CD14-positive monocyte (primary cell): ENCODE measurements at regions not wholly inside any gene's neighbourhood (a gene's known extent, or its start where the extent isn't known, plus 50 kb on each side); places are given as distances from the start of the nearest gene placed in this dataset.

ENCODE experiments used
- DNase-seq, 3 donors: peaks; one replicate each; pipeline ENCODE4 v3.0.0-alpha.2; 2011 to 2022
- H2AFZ ChIP-seq: 2 replicates; pipeline ENCODE4 v1.6.0; 2012; ENCODE audit warnings: mild to moderate bottlenecking, low read depth, low read length, inconsistent platforms; ENCODE audit not compliant: insufficient read depth, poor library complexity, severe bottlenecking
- H3K27ac ChIP-seq, 2 donors: 1 replicate in 1 of 2; 2 replicates in 1 of 2; pipeline ENCODE4 v1.5.1; 2012 to 2013; ENCODE audit warnings: low read length in 2 of 2, control low read depth in 1 of 2, inconsistent platforms in 1 of 2, low read depth in 1 of 2, mild to moderate bottlenecking in 1 of 2
- H3K27me3 ChIP-seq, 2 donors: one replicate each; pipeline versions ENCODE4 v1.6.0 to v1.6.1; 2011 to 2013; ENCODE audit warnings: low read length in 2 of 2; ENCODE audit not compliant: control insufficient read depth in 2 of 2, insufficient read depth in 2 of 2
- H3K36me3 ChIP-seq, 2 donors: replicated peaks in 1 of 2; 1 replicate in 1 of 2; 2 replicates in 1 of 2; pipeline versions ENCODE4 v1.5.1 to v1.6.1; 2012 to 2013; ENCODE audit warnings: low read length in 2 of 2, control low read depth in 1 of 2, inconsistent platforms in 1 of 2, mild to moderate bottlenecking in 1 of 2; ENCODE audit not compliant: insufficient read depth in 2 of 2, control insufficient read depth in 1 of 2
- H3K4me1 ChIP-seq, 2 donors: 1 replicate in 1 of 2; 2 replicates in 1 of 2; pipeline versions ENCODE4 v1.5.1 to v1.6.1; 2012 to 2013; ENCODE audit warnings: low read length in 2 of 2, control low read depth in 1 of 2, inconsistent platforms in 1 of 2, mild to moderate bottlenecking in 1 of 2, moderate library complexity in 1 of 2; ENCODE audit not compliant: insufficient read depth in 2 of 2, control insufficient read depth in 1 of 2
- H3K4me2 ChIP-seq: replicated peaks from 2 replicates; pipeline ENCODE3; 2012; ENCODE audit warnings: low read length, moderate library complexity, mild to moderate bottlenecking; ENCODE audit not compliant: poor library complexity, severe bottlenecking; ENCODE audit errors: extremely low read depth
- H3K4me3 ChIP-seq, 3 experiments: fragments of 200-600 bp in 1 of 3; sonication (generic) in 1 of 3; replicated peaks in 1 of 3; 1 replicate in 2 of 3; 2 replicates in 1 of 3; pipeline ENCODE4 v1.5.1; 2011 to 2013; ENCODE audit warnings: low read length in 3 of 3, mild to moderate bottlenecking in 3 of 3, control low read depth in 2 of 3, low read depth in 2 of 3, inconsistent platforms in 1 of 3, moderate library complexity in 1 of 3
- H3K79me2 ChIP-seq: 2 replicates; pipeline ENCODE4 v1.6.0; 2012; ENCODE audit warnings: mild to moderate bottlenecking, control low read depth, inconsistent platforms, low read length, moderate library complexity; ENCODE audit not compliant: insufficient read depth
- H3K9ac ChIP-seq: 2 replicates; pipeline ENCODE4 v1.6.0; 2017; ENCODE audit warnings: low read length, mild to moderate bottlenecking; ENCODE audit not compliant: insufficient read depth, poor library complexity, severe bottlenecking
- H3K9me3 ChIP-seq, 2 donors: replicated peaks in 1 of 2; 1 replicate in 1 of 2; 2 replicates in 1 of 2; pipeline versions ENCODE4 v1.5.1 to v1.6.1; 2012 to 2013; ENCODE audit warnings: low read length in 2 of 2, control low read depth in 1 of 2; ENCODE audit not compliant: control insufficient read depth in 1 of 2, insufficient read depth in 1 of 2
- H4K20me1 ChIP-seq: 2 replicates; pipeline ENCODE4 v1.6.0; 2012; ENCODE audit warnings: mild to moderate bottlenecking, low read length, control low read depth, moderate library complexity; ENCODE audit not compliant: insufficient read depth
- H3K27ac Mint-ChIP-seq, 7 donors: one replicate each; pipeline ENCODE4 v1.8.0; 2020; ENCODE audit warnings: mild to moderate bottlenecking in 7 of 7, mixed read lengths in 7 of 7, moderate library complexity in 6 of 7, inconsistent platforms in 2 of 7
- H3K27me3 Mint-ChIP-seq, 3 donors: one replicate each; pipeline ENCODE4 v1.8.0; 2021 to 2022; ENCODE audit warnings: low read depth in 3 of 3, mild to moderate bottlenecking in 3 of 3, mixed read lengths in 3 of 3, moderate library complexity in 3 of 3, inconsistent platforms in 1 of 3
- H3K36me3 Mint-ChIP-seq, 2 donors: one replicate each; pipeline ENCODE4 v1.8.0; 2020; ENCODE audit warnings: mixed read lengths in 2 of 2, inconsistent platforms in 1 of 2, mild to moderate bottlenecking in 1 of 2
- H3K4me1 Mint-ChIP-seq: one replicate; pipeline ENCODE4 v1.8.0; 2020; ENCODE audit warnings: mild to moderate bottlenecking, mixed read lengths
- H3K4me3 Mint-ChIP-seq, 2 donors: one replicate each; pipeline ENCODE4 v1.8.0; 2020; ENCODE audit warnings: mild to moderate bottlenecking in 2 of 2, mixed read lengths in 2 of 2, moderate library complexity in 1 of 2
- H3K9me3 Mint-ChIP-seq, 7 donors: one replicate each; pipeline ENCODE4 v1.8.0; 2020 to 2022; ENCODE audit warnings: mixed read lengths in 7 of 7, mild to moderate bottlenecking in 6 of 7, moderate library complexity in 6 of 7, inconsistent platforms in 2 of 7
- CTCF ChIP-seq: fragments of 200-600 bp; IDR thresholded peaks from one replicate; pipeline ENCODE4 v1.8.0; 2022; ENCODE audit warnings: antibody characterized with exemption, mild to moderate bottlenecking
- WGBS: methylation state at CpG from one replicate; pipeline ENCODE4 v1.1.5; 2013; ENCODE audit warnings: missing lambda C conversion rate; ENCODE audit not compliant: insufficient coverage; 5-methylcytosine and 5-hydroxymethylcytosine counted together
- intact Hi-C, 2 donors: fragments of 100-400 bp; cut with micrococcal nuclease; formaldehyde crosslinking; loops; one replicate each; pipeline versions ENCODE4 v1.15.0 to v1.15.1; 2023

GRCh38 chr22:27230189-27230588, 571.4 kb downstream of the MN1 start:
- no peak overlapping the region for H3K4me3 Mint-ChIP-seq
- H3K9me3 Mint-ChIP-seq = peaks cover 0 to 7% (median 0%) of the 10 kb centered on the region in 7 donors
- H3K4me1 ChIP-seq = no peaks in the 10 kb centered on the region
- no peaks in the 10 kb centered on the region for H3K9me3 ChIP-seq
- H3K27me3 ChIP-seq = peaks cover 3 to 5% of the 10 kb centered on the region in 2 donors
- no peak overlapping the region for H3K27ac ChIP-seq
- H3K27me3 Mint-ChIP-seq = peaks cover 5 to 20% (median 9%) of the 10 kb centered on the region in 3 donors
- no peak overlapping the region for H3K4me3 ChIP-seq
- H3K36me3 Mint-ChIP-seq = no peaks in the 10 kb centered on the region
- H3K27ac Mint-ChIP-seq = no peak overlapping the region
- TF ChIP-seq CTCF = no peak
- H3K36me3 ChIP-seq = no peaks in the 10 kb centered on the region
- no peak for DNase-seq
- no CpG with 5 or more reads among the region's 1 CpG for WGBS
- no peaks in the 10 kb centered on the region for H4K20me1 ChIP-seq
- no peaks in the 10 kb centered on the region for H3K79me2 ChIP-seq
- no peak overlapping the region for H2AFZ ChIP-seq
- no peak overlapping the region for H3K9ac ChIP-seq
- no peak overlapping the region for H3K4me2 ChIP-seq
- H3K4me1 Mint-ChIP-seq = no peaks in the 10 kb centered on the region
- intact Hi-C loops = no loop called here

GRCh38 chr22:27231266-27231665, 570.3 kb downstream of the MN1 start:
- Mint-ChIP-seq H3K9me3 (peaks cover 0 to 7% (median 0%) of the 10 kb centered on the region in 7 donors), H3K4me1 (no peaks in the 10 kb centered on the region), H3K36me3 (no peaks in the 10 kb centered on the region), H3K27ac (no peak overlapping the region), H3K4me3 (no peak overlapping the region), H3K27me3 (peaks cover 5 to 21% (median 9%) of the 10 kb centered on the region in 3 donors)
- WGBS = 88% methylated on average over 4 of the region's 5 CpGs
- no peak overlapping the region for H3K4me2 ChIP-seq
- no peaks in the 10 kb centered on the region for H3K36me3 ChIP-seq
- H3K27me3 ChIP-seq = peaks cover 3 to 5% of the 10 kb centered on the region in 2 donors
- H3K27ac ChIP-seq = no peak overlapping the region
- intact Hi-C loops = no loop called here
- H2AFZ ChIP-seq = no peak overlapping the region
- no peaks in the 10 kb centered on the region for H3K79me2 ChIP-seq
- no peaks in the 10 kb centered on the region for H3K4me1 ChIP-seq
- TF ChIP-seq CTCF = no peak
- H3K9ac ChIP-seq = no peak overlapping the region
- H3K4me3 ChIP-seq = no peak overlapping the region
- no peaks in the 10 kb centered on the region for H4K20me1 ChIP-seq
- no peaks in the 10 kb centered on the region for H3K9me3 ChIP-seq
- no peak for DNase-seq
